ENCODE measurements at regions not wholly inside any gene's neighbourhood (a gene's known extent, or its start where the extent isn't known, plus 50 kb on each side); places are given as distances from the start of the nearest gene placed in this dataset.

DNA sequence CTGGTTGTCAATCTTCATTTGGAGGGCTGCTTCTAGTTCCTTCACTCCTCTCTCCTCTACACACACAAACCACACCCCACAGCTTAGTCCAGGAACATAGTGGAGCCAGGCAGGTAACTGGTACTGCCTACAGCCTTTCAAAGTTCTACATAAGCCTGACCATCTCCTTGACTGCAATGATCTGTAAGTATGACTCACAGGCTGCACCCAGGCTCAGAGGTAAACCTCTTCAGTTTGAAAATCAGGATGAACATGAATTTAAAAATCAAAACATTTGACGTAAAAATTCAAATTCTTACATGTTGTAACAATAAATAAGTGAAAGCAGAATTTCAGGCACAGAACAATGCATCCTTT lies 68.7 kb upstream of the C10orf120 start:
- H3K36me3 ChIP-seq = no peaks in the 10 kb centered on the region
- no peak for DNase-seq (ENCODE audit: extremely low spot score)
- H3K27me3 ChIP-seq = peaks cover 0 to 20% (median 0%) of the 10 kb centered on the region in 4 donors
- TF ChIP-seq POLR2AphosphoS5 (IDR thresholded peaks at IDR 0.05) = no peak
- no peak for TF ChIP-seq EP300 (IDR thresholded peaks at IDR 0.05)
- TF ChIP-seq, protein P1, sequence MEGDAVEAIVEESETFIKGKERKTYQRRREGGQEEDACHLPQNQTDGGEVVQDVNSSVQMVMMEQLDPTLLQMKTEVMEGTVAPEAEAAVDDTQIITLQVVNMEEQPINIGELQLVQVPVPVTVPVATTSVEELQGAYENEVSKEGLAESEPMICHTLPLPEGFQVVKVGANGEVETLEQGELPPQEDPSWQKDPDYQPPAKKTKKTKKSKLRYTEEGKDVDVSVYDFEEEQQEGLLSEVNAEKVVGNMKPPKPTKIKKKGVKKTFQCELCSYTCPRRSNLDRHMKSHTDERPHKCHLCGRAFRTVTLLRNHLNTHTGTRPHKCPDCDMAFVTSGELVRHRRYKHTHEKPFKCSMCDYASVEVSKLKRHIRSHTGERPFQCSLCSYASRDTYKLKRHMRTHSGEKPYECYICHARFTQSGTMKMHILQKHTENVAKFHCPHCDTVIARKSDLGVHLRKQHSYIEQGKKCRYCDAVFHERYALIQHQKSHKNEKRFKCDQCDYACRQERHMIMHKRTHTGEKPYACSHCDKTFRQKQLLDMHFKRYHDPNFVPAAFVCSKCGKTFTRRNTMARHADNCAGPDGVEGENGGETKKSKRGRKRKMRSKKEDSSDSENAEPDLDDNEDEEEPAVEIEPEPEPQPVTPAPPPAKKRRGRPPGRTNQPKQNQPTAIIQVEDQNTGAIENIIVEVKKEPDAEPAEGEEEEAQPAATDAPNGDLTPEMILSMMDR (IDR thresholded peaks at IDR 0.05) = no peak
- TF ChIP-seq POLR2A (IDR thresholded peaks at IDR 0.05; ENCODE audit: low read depth) = no peak
- H3K4me3 ChIP-seq = no peak overlapping the region
- H3K4me1 ChIP-seq = no peaks in the 10 kb centered on the region
- no peak overlapping the region for H3K27ac ChIP-seq (replicated peaks in 1 of 4)
- 64% methylated on average over 1 of the region's 1 CpG for WGBS
- intact Hi-C loops (cut with DNase I) = no loop called here
- peaks cover 0 to 3% (median under 1%) of the 10 kb centered on the region in 4 donors for H3K9me3 ChIP-seq

DNA sequence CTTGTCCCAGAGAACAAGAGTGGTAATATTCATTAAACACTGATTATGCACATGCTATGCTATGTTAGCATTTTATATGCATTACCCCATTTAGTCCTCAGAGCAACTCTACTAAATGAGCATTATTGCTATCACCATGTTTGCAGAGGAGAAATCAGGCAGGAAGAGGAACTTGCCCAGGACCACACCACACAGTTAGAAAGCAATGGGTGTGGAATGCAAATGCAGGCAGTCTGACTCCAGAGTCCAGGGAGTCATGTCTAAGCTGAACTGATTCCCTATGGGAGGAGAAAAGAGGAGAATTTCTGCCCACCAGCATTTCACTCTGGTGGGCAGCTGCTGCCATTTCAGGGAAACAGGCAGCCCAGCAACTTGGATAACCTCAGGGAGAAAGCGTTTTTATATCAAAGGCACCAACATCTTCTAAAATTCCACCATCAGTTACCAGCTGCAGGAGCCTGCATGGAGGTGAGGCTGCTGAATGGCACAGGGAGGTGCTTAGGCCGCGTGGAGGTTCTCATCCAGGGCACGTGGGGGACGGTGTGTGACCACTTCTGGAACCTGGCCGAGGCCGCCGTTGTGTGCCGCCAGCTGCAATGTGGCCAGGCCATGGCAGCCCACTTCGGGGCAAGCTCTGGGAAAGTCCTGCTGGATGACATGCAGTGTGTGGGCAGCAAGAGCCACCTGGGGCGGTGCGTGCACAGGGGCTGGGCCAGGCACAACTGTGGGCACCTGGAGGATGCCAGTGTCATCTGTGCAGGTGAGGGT lies 68.2 kb upstream of the C10orf120 start:
- Histone ChIP-seq H3K36me3 (no peaks in the 10 kb centered on the region), H3K27me3 (peaks cover 0 to 20% (median 0%) of the 10 kb centered on the region in 4 donors), H3K4me1 (no peaks in the 10 kb centered on the region), H3K27ac (replicated peaks in 1 of 4) (no peak overlapping the region), H3K9me3 (peaks cover 0 to 8% (median 3%) of the 10 kb centered on the region in 4 donors), H3K4me3 (no peak overlapping the region)
- intact Hi-C loops (cut with DNase I) = no loop called here
- TF ChIP-seq EP300 (IDR thresholded peaks at IDR 0.05) (no peak), POLR2AphosphoS5 (IDR thresholded peaks at IDR 0.05) (no peak), POLR2A (IDR thresholded peaks at IDR 0.05; ENCODE audit: low read depth) (no peak)
- TF ChIP-seq, protein P1 (IDR thresholded peaks at IDR 0.05) = no peak
- 90% methylated on average over 12 of the region's 12 CpGs for WGBS
- peak; percentile 90 for DNase-seq (ENCODE audit: extremely low spot score)

DNA sequence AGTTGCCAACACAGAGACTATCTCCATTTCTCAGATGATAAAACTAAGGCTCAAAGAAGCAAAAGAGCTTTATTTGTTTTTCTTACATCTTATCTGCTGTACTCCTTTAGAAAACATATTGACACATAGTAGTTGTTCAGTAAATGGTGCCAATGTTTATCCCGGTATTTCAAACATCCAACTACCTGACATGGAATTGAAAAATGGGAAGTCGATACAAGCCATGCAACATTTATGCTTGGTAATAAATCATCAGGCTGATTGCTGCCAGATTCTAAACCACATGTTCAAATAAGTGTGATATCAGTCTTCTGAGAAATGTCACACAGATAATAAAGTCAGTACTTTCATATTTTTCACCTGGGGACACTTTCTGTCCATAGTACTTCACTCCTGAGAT lies 65.8 kb upstream of the C10orf120 start:
- H3K9me3 ChIP-seq = peaks cover 0 to 17% (median 6%) of the 10 kb centered on the region in 4 donors
- peaks cover 0 to 16% (median 0%) of the 10 kb centered on the region in 4 donors for H3K27me3 ChIP-seq
- no peak overlapping the region for H3K4me3 ChIP-seq
- H3K4me1 ChIP-seq = no peaks in the 10 kb centered on the region
- no peak for DNase-seq (ENCODE audit: extremely low spot score)
- intact Hi-C loops (cut with DNase I) = no loop called here
- 77% methylated on average over 2 of the region's 2 CpGs for WGBS
- no peaks in the 10 kb centered on the region for H3K36me3 ChIP-seq
- TF ChIP-seq POLR2AphosphoS5 (IDR thresholded peaks at IDR 0.05) (no peak), POLR2A (IDR thresholded peaks at IDR 0.05; ENCODE audit: low read depth) (no peak), EP300 (IDR thresholded peaks at IDR 0.05) (no peak)
- TF ChIP-seq, protein P1 (IDR thresholded peaks at IDR 0.05) = no peak
- no peak overlapping the region for H3K27ac ChIP-seq (replicated peaks in 1 of 4)

DNA sequence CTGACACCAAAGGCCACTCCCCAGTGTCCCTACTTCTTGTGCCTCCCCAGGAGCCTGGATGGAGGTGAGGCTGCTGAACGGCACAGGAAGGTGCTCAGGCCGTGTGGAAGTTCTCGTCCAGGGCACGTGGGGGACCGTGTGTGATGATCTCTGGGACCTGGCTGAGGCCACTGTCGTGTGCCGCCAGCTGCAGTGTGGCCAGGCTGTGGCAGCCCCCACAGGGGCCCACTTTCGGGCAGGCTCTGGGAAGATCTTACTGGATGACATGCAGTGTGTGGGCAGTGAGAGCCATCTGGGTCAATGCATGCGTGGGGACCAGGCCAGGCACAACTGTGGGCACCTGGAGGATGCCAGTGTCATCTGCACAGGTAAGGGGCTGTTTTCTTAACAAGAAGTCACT lies 57.0 kb upstream of the C10orf120 start:
- H3K27ac ChIP-seq (replicated peaks in 1 of 4) = no peak overlapping the region
- peaks cover 0 to 25% (median 19%) of the 10 kb centered on the region in 4 donors for H3K9me3 ChIP-seq
- intact Hi-C loops (cut with DNase I) = no loop called here
- H3K4me3 ChIP-seq = no peak overlapping the region
- no peaks in the 10 kb centered on the region for H3K4me1 ChIP-seq
- WGBS = 79% methylated on average over 9 of the region's 9 CpGs
- peaks cover 0 to 10% (median 0%) of the 10 kb centered on the region in 4 donors for H3K27me3 ChIP-seq
- DNase-seq (ENCODE audit: extremely low spot score) = peak; percentile 55
- H3K36me3 ChIP-seq = no peaks in the 10 kb centered on the region
- no peak for TF ChIP-seq POLR2A (IDR thresholded peaks at IDR 0.05; ENCODE audit: low read depth)
- TF ChIP-seq, protein P1 (IDR thresholded peaks at IDR 0.05) = no peak
- TF ChIP-seq POLR2AphosphoS5 (IDR thresholded peaks at IDR 0.05) = no peak
- TF ChIP-seq EP300 (IDR thresholded peaks at IDR 0.05) = no peak

All from esophagus muscularis mucosa (tissue), 4 donors.